Loucy (cell line): ENCODE measurements at regions not wholly inside any gene's neighbourhood (a gene's known extent, or its start where the extent isn't known, plus 50 kb on each side); places are given as distances from the start of the nearest gene placed in this dataset.
A peak's percentile ranks its signal among the peaks of the same experiment; 100 is the strongest.

Experiments
- H2AFZ ChIP-seq: fragments of 200-600 bp; sonication (generic); 2 replicates; pipeline ENCODE4 v1.6.0; 2016; ENCODE audit warnings: antibody characterized with exemption, mild to moderate bottlenecking, low read length, moderate library complexity
- H3F3A ChIP-seq: fragments of 200-600 bp; 2 replicates; pipeline ENCODE4 v1.6.0; 2016; ENCODE audit warnings: antibody characterized with exemption, low read depth, mild to moderate bottlenecking
- H3K27me3 ChIP-seq: fragments of 200-600 bp; sonication (generic); 2 replicates; pipeline ENCODE4 v1.6.1; 2014; ENCODE audit warnings: low read length, mild to moderate bottlenecking; ENCODE audit not compliant: insufficient read depth, poor library complexity, severe bottlenecking
- H3K36me3 ChIP-seq: fragments of 200-600 bp; sonication (generic); 2 replicates; pipeline ENCODE4 v1.6.1; 2016; ENCODE audit warnings: low read length; ENCODE audit not compliant: insufficient read depth
- H3K4me1 ChIP-seq: fragments of 200-600 bp; sonication (generic); 2 replicates; pipeline ENCODE4 v1.5.1; 2014; ENCODE audit warnings: low read length, mild to moderate bottlenecking; ENCODE audit not compliant: insufficient read depth, poor library complexity, severe bottlenecking
- H3K4me2 ChIP-seq: fragments of 200-600 bp; sonication (generic); 2 replicates; pipeline ENCODE4 v1.6.0; 2014; ENCODE audit warnings: antibody characterized with exemption, low read length, low read depth, mild to moderate bottlenecking; ENCODE audit not compliant: poor library complexity, severe bottlenecking
- H3K4me3 ChIP-seq: fragments of 200-600 bp; sonication (generic); 2 replicates; pipeline ENCODE4 v1.5.1; 2014; ENCODE audit warnings: low read length, mild to moderate bottlenecking, mixed read lengths; ENCODE audit not compliant: poor library complexity, severe bottlenecking
- H3K79me2 ChIP-seq: fragments of 200-600 bp; sonication (generic); 2 replicates; pipeline ENCODE4 v1.6.1; 2014; ENCODE audit warnings: low read length; ENCODE audit not compliant: insufficient read depth
- H3K9ac ChIP-seq: fragments of 200-600 bp; sonication (generic); 2 replicates; pipeline ENCODE4 v1.6.0; 2014; ENCODE audit warnings: mild to moderate bottlenecking, low read depth, low read length, moderate library complexity; ENCODE audit not compliant: poor library complexity, severe bottlenecking
- H3K9me2 ChIP-seq: fragments of 200-600 bp; sonication (generic); replicated peaks from 2 replicates; pipeline ENCODE4 v1.6.1; 2016; ENCODE audit warnings: low read depth, low read length, mixed read lengths
- H3K9me3 ChIP-seq: fragments of 200-600 bp; sonication (generic); 2 replicates; pipeline ENCODE4 v1.6.1; 2014; ENCODE audit warnings: mild to moderate bottlenecking, antibody characterized with exemption, low read length, low read depth; ENCODE audit not compliant: insufficient read depth
- H4K20me1 ChIP-seq: fragments of 200-600 bp; sonication (generic); 2 replicates; pipeline ENCODE4 v1.6.0; 2014; ENCODE audit warnings: antibody characterized with exemption, low read length, mild to moderate bottlenecking; ENCODE audit not compliant: insufficient read depth, poor library complexity, severe bottlenecking
- EZH2phosphoT487 ChIP-seq: fragments of 200-600 bp; IDR thresholded peaks from 2 replicates; pipeline ENCODE4 v1.6.1; 2018; ENCODE audit warnings: antibody characterized with exemption, mild to moderate bottlenecking, moderate library complexity, borderline replicate concordance
- TF ChIP-seq, protein P1 (sequence below): fragments of 200-600 bp; sonication (generic); conservative IDR thresholded peaks from 2 replicates; pipeline ENCODE4 v1.5.1; 2014; ENCODE audit warnings: mild to moderate bottlenecking, antibody characterized with exemption, low read length

DNA sequence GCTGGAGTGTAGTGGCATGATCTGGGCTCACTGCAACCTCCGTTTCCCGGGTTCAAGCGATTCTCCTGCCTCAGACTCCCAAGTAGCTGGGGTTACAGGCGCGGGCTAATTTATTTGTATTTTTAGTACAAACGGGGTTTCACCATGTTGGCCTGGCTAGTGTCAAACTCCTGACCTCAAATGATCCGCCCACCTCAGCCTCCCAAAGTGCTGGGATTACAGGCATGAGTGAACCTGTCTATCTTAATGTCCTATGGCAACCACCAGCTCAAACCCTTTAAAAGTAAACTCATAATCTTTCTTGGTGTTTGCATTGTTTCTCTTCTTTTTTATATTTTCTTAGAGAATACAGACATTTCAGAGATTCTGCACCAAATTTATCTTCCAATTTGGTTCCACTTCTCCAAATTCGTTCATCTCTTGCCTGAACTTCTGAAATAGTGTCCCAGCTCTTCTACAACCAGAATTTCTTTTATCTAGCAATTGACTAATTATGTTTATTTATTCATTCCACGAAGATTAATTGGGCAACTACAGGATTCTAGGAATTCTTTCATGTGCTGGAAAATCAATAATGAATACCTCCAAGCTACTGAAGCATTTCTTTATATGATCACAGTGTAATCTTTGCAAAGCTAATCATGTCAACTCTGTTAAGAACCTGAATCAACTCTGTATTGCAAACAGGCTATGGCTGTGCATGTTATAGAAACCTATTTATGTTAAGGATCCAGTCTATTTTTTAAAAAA is 60.0 kb upstream of the TYRP1 start:
- H4K20me1 ChIP-seq = no peaks in the 10 kb centered on the region
- TF ChIP-seq, protein P1, sequence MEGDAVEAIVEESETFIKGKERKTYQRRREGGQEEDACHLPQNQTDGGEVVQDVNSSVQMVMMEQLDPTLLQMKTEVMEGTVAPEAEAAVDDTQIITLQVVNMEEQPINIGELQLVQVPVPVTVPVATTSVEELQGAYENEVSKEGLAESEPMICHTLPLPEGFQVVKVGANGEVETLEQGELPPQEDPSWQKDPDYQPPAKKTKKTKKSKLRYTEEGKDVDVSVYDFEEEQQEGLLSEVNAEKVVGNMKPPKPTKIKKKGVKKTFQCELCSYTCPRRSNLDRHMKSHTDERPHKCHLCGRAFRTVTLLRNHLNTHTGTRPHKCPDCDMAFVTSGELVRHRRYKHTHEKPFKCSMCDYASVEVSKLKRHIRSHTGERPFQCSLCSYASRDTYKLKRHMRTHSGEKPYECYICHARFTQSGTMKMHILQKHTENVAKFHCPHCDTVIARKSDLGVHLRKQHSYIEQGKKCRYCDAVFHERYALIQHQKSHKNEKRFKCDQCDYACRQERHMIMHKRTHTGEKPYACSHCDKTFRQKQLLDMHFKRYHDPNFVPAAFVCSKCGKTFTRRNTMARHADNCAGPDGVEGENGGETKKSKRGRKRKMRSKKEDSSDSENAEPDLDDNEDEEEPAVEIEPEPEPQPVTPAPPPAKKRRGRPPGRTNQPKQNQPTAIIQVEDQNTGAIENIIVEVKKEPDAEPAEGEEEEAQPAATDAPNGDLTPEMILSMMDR = no peak
- TF ChIP-seq EZH2phosphoT487 = no peak

DNA sequence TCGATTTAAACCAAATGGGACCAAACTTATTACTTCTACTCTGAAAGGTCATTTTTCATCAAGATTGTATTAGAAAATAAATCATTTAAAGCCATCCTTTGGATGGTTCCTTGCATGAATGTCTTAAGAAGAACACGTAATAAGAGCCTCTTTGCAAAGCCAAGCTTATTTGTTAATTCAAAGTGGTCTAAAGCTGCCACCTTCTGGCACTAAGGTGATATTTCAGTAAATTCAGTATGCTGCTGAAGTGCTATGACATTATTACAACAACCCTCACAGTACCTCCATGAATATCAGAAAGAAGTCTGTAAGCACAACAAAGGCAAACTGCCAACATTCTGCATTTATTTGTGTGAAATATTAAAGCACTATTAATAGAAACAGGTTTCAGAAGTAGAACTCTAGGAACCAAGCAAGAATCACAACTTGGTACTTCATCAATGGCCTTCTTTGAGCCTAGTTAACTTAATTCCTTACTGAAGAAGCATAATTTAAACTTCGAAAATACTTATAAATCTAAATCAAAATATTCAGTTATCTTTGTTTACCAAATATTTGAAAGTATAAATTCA is 53.1 kb upstream of the TYRP1 start:
- Histone ChIP-seq H3K9ac (no peak overlapping the region), H3K36me3 (no peaks in the 10 kb centered on the region), H3F3A (no peaks in the 10 kb centered on the region), H4K20me1 (no peaks in the 10 kb centered on the region), H3K9me3 (no peaks in the 10 kb centered on the region), H3K27me3 (no peaks in the 10 kb centered on the region), H3K79me2 (no peaks in the 10 kb centered on the region), H3K4me3 (no peak overlapping the region), H3K4me2 (no peak overlapping the region), H3K9me2 (no peaks in the 10 kb centered on the region), H2AFZ (no peak overlapping the region), H3K4me1 (no peaks in the 10 kb centered on the region)
- no peak for TF ChIP-seq EZH2phosphoT487
- TF ChIP-seq, protein P1 = peak; percentile 77

More for the DNA sequence above, 60.0 kb upstream of the TYRP1 start:
- no peaks in the 10 kb centered on the region for H3K36me3 ChIP-seq
- H3K4me1 ChIP-seq = no peaks in the 10 kb centered on the region
- H2AFZ ChIP-seq = no peak overlapping the region
- H3K9me2 ChIP-seq = no peaks in the 10 kb centered on the region
- H3F3A ChIP-seq = no peaks in the 10 kb centered on the region
- no peak overlapping the region for H3K9ac ChIP-seq
- no peak overlapping the region for H3K4me3 ChIP-seq
- no peak overlapping the region for H3K4me2 ChIP-seq
- no peaks in the 10 kb centered on the region for H3K9me3 ChIP-seq
- no peaks in the 10 kb centered on the region for H3K79me2 ChIP-seq
- no peaks in the 10 kb centered on the region for H3K27me3 ChIP-seq

DNA sequence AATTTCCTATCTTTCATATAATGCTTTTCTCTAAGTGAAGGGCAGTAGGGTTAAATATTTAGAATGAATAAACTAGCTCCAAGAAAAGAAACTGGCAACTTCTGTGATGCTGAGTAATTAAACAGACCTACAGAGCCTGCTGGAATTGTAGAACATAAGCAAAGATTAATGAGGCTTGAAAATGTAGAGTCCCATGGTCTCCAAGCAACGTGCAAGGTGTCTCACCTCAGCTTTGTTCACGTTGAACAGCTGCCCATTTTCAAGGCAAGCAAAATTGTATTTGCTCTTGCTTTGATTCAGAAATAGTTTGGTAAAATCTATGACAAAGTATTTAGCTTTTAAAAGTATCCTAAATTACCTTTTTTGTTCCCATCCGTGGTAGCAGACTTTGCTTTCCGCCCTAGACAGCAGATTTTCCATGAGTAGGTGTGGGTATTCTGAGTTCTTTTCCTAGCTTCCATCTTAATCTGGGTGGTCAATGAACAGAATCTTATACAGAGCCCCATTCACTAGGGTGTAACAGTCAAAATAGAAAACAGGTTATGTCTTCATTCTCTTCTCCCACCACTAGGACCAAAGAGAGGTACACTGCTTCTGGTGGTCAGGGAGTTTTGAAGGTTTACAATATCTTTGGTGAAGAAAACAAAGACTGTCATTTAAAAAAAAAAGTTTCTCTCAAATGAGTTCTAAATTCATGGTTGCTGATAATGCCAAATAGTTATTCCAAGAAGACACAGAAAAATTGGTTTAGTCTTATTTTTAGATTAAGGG is 52.1 kb upstream of the TYRP1 start:
- Histone ChIP-seq H3K9me3 (no peaks in the 10 kb centered on the region), H3K36me3 (no peaks in the 10 kb centered on the region), H2AFZ (no peak overlapping the region), H3K9ac (no peak overlapping the region), H3K4me2 (no peak overlapping the region), H3K4me1 (no peaks in the 10 kb centered on the region), H3F3A (no peaks in the 10 kb centered on the region), H3K27me3 (no peaks in the 10 kb centered on the region), H3K9me2 (no peaks in the 10 kb centered on the region), H3K79me2 (no peaks in the 10 kb centered on the region), H3K4me3 (no peak overlapping the region), H4K20me1 (no peaks in the 10 kb centered on the region)
- TF ChIP-seq EZH2phosphoT487 = no peak
- TF ChIP-seq, protein P1 = peak; percentile 27
